NT2/D1 (cell line): ENCODE measurements at regions not wholly inside any gene's neighbourhood (a gene's known extent, or its start where the extent isn't known, plus 50 kb on each side); places are given as distances from the start of the nearest gene placed in this dataset.

Experiments used
- SUZ12 ChIP-seq: IDR thresholded peaks from 2 replicates; pipeline ENCODE4 v1.6.1; 2011; ENCODE audit not compliant: insufficient read length, insufficient read depth; ENCODE audit errors: extremely low read depth
- YY1 ChIP-seq: IDR thresholded peaks from 2 replicates; pipeline ENCODE4 v1.6.1; 2011; ENCODE audit not compliant: insufficient read length, insufficient read depth
- ZNF274 ChIP-seq: IDR thresholded peaks from 2 replicates; pipeline ENCODE4 v1.6.1; 2011; ENCODE audit warnings: mild to moderate bottlenecking, low read depth, low read length

DNA sequence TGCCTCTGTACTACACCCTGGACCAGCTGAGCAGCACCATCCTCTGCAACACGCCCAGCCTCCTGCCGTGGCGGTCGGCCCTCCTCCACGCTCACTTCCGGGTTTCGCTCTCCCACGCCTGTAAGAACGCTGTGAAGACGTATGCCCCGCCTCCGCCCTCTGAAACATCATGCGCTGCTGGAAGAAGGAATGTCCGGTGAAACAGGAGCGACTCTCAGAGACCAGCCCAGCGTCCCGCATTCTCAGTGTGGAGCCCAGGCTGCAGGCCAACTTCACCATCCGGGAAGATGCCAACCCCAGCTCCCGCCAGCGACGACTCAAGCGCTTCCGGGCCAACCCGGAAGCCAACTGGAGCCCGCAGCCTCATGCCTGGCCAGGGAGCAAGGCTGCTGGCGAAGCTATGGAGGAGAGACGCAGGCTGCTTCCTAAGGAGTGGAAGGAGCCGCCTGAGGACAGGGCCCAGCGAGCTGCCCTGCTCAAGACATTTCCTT is 186.1 kb upstream of the SLITRK2 start:
- TF ChIP-seq ZNF274 (no peak), YY1 (no peak), SUZ12 (no peak)
